CD14-positive monocyte (primary cell): ENCODE measurements at regions not wholly inside any gene's neighbourhood (a gene's known extent, or its start where the extent isn't known, plus 50 kb on each side); places are given as distances from the start of the nearest gene placed in this dataset.

Experiments
- DNase-seq, 3 donors: peaks; one replicate each; pipeline ENCODE4 v3.0.0-alpha.2; 2011 to 2022
- H2AFZ ChIP-seq: 2 replicates; pipeline ENCODE4 v1.6.0; 2012; ENCODE audit warnings: mild to moderate bottlenecking, low read depth, low read length, inconsistent platforms; ENCODE audit not compliant: insufficient read depth, poor library complexity, severe bottlenecking
- H3K27ac ChIP-seq, 2 donors: 1 replicate in 1 of 2; 2 replicates in 1 of 2; pipeline ENCODE4 v1.5.1; 2012 to 2013; ENCODE audit warnings: low read length in 2 of 2, control low read depth in 1 of 2, inconsistent platforms in 1 of 2, low read depth in 1 of 2, mild to moderate bottlenecking in 1 of 2
- H3K27me3 ChIP-seq, 2 donors: one replicate each; pipeline versions ENCODE4 v1.6.0 to v1.6.1; 2011 to 2013; ENCODE audit warnings: low read length in 2 of 2; ENCODE audit not compliant: control insufficient read depth in 2 of 2, insufficient read depth in 2 of 2
- H3K36me3 ChIP-seq, 2 donors: replicated peaks in 1 of 2; 1 replicate in 1 of 2; 2 replicates in 1 of 2; pipeline versions ENCODE4 v1.5.1 to v1.6.1; 2012 to 2013; ENCODE audit warnings: low read length in 2 of 2, control low read depth in 1 of 2, inconsistent platforms in 1 of 2, mild to moderate bottlenecking in 1 of 2; ENCODE audit not compliant: insufficient read depth in 2 of 2, control insufficient read depth in 1 of 2
- H3K4me1 ChIP-seq, 2 donors: 1 replicate in 1 of 2; 2 replicates in 1 of 2; pipeline versions ENCODE4 v1.5.1 to v1.6.1; 2012 to 2013; ENCODE audit warnings: low read length in 2 of 2, control low read depth in 1 of 2, inconsistent platforms in 1 of 2, mild to moderate bottlenecking in 1 of 2, moderate library complexity in 1 of 2; ENCODE audit not compliant: insufficient read depth in 2 of 2, control insufficient read depth in 1 of 2
- H3K4me2 ChIP-seq: replicated peaks from 2 replicates; pipeline ENCODE3; 2012; ENCODE audit warnings: low read length, moderate library complexity, mild to moderate bottlenecking; ENCODE audit not compliant: poor library complexity, severe bottlenecking; ENCODE audit errors: extremely low read depth
- H3K4me3 ChIP-seq, 3 experiments: fragments of 200-600 bp in 1 of 3; sonication (generic) in 1 of 3; replicated peaks in 1 of 3; 1 replicate in 2 of 3; 2 replicates in 1 of 3; pipeline ENCODE4 v1.5.1; 2011 to 2013; ENCODE audit warnings: low read length in 3 of 3, mild to moderate bottlenecking in 3 of 3, control low read depth in 2 of 3, low read depth in 2 of 3, inconsistent platforms in 1 of 3, moderate library complexity in 1 of 3
- H3K79me2 ChIP-seq: 2 replicates; pipeline ENCODE4 v1.6.0; 2012; ENCODE audit warnings: mild to moderate bottlenecking, control low read depth, inconsistent platforms, low read length, moderate library complexity; ENCODE audit not compliant: insufficient read depth
- H3K9ac ChIP-seq: 2 replicates; pipeline ENCODE4 v1.6.0; 2017; ENCODE audit warnings: low read length, mild to moderate bottlenecking; ENCODE audit not compliant: insufficient read depth, poor library complexity, severe bottlenecking
- H3K9me3 ChIP-seq, 2 donors: replicated peaks in 1 of 2; 1 replicate in 1 of 2; 2 replicates in 1 of 2; pipeline versions ENCODE4 v1.5.1 to v1.6.1; 2012 to 2013; ENCODE audit warnings: low read length in 2 of 2, control low read depth in 1 of 2; ENCODE audit not compliant: control insufficient read depth in 1 of 2, insufficient read depth in 1 of 2
- H4K20me1 ChIP-seq: 2 replicates; pipeline ENCODE4 v1.6.0; 2012; ENCODE audit warnings: mild to moderate bottlenecking, low read length, control low read depth, moderate library complexity; ENCODE audit not compliant: insufficient read depth
- H3K27ac Mint-ChIP-seq, 7 donors: one replicate each; pipeline ENCODE4 v1.8.0; 2020; ENCODE audit warnings: mild to moderate bottlenecking in 7 of 7, mixed read lengths in 7 of 7, moderate library complexity in 6 of 7, inconsistent platforms in 2 of 7
- H3K27me3 Mint-ChIP-seq, 3 donors: one replicate each; pipeline ENCODE4 v1.8.0; 2021 to 2022; ENCODE audit warnings: low read depth in 3 of 3, mild to moderate bottlenecking in 3 of 3, mixed read lengths in 3 of 3, moderate library complexity in 3 of 3, inconsistent platforms in 1 of 3
- H3K36me3 Mint-ChIP-seq, 2 donors: one replicate each; pipeline ENCODE4 v1.8.0; 2020; ENCODE audit warnings: mixed read lengths in 2 of 2, inconsistent platforms in 1 of 2, mild to moderate bottlenecking in 1 of 2
- H3K4me1 Mint-ChIP-seq: one replicate; pipeline ENCODE4 v1.8.0; 2020; ENCODE audit warnings: mild to moderate bottlenecking, mixed read lengths
- H3K4me3 Mint-ChIP-seq, 2 donors: one replicate each; pipeline ENCODE4 v1.8.0; 2020; ENCODE audit warnings: mild to moderate bottlenecking in 2 of 2, mixed read lengths in 2 of 2, moderate library complexity in 1 of 2
- H3K9me3 Mint-ChIP-seq, 7 donors: one replicate each; pipeline ENCODE4 v1.8.0; 2020 to 2022; ENCODE audit warnings: mixed read lengths in 7 of 7, mild to moderate bottlenecking in 6 of 7, moderate library complexity in 6 of 7, inconsistent platforms in 2 of 7
- WGBS: methylation state at CpG from one replicate; pipeline ENCODE4 v1.1.5; 2013; ENCODE audit warnings: missing lambda C conversion rate; ENCODE audit not compliant: insufficient coverage; 5-methylcytosine and 5-hydroxymethylcytosine counted together
- intact Hi-C, 2 donors: fragments of 100-400 bp; cut with micrococcal nuclease; formaldehyde crosslinking; loops; one replicate each; pipeline versions ENCODE4 v1.15.0 to v1.15.1; 2023
- TF ChIP-seq, protein P1 (sequence below): fragments of 200-600 bp; IDR thresholded peaks from one replicate; pipeline ENCODE4 v1.8.0; 2022; ENCODE audit warnings: antibody characterized with exemption, mild to moderate bottlenecking

DNA sequence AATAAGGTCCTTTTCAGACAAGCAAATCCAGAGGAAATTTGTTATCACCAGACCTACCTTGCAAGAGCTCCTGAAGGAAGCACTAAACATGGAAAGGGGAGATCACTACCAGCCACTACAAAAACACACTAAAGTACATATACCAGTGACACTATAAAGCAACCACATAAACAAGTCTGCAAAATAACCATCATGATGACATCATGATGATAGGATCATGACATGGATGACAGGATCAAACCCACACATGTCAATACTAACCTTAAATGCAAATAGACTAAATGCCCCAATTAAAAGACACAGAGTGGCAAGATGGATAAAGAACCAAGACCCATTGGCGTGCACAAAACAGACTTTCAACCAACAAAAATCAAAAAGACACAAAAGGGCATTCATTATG is 688.8 kb upstream of the NR5A2 start:
- Mint-ChIP-seq H3K4me1 (no peaks in the 10 kb centered on the region), H3K4me3 (no peak overlapping the region), H3K27ac (no peak overlapping the region), H3K36me3 (no peaks in the 10 kb centered on the region), H3K27me3 (peaks cover 0 to 2% (median 0%) of the 10 kb centered on the region in 3 donors), H3K9me3 (peaks cover 0 to 7% (median 2%) of the 10 kb centered on the region in 7 donors)
- 100% methylated on average over 1 of the region's 1 CpG for WGBS
- H2AFZ ChIP-seq = no peak overlapping the region
- H3K27ac ChIP-seq = no peak overlapping the region
- no peaks in the 10 kb centered on the region for H3K27me3 ChIP-seq
- no peak for DNase-seq
- no peak overlapping the region for H3K9ac ChIP-seq
- no peaks in the 10 kb centered on the region for H3K36me3 ChIP-seq
- H3K9me3 ChIP-seq = no peaks in the 10 kb centered on the region
- TF ChIP-seq, protein P1, sequence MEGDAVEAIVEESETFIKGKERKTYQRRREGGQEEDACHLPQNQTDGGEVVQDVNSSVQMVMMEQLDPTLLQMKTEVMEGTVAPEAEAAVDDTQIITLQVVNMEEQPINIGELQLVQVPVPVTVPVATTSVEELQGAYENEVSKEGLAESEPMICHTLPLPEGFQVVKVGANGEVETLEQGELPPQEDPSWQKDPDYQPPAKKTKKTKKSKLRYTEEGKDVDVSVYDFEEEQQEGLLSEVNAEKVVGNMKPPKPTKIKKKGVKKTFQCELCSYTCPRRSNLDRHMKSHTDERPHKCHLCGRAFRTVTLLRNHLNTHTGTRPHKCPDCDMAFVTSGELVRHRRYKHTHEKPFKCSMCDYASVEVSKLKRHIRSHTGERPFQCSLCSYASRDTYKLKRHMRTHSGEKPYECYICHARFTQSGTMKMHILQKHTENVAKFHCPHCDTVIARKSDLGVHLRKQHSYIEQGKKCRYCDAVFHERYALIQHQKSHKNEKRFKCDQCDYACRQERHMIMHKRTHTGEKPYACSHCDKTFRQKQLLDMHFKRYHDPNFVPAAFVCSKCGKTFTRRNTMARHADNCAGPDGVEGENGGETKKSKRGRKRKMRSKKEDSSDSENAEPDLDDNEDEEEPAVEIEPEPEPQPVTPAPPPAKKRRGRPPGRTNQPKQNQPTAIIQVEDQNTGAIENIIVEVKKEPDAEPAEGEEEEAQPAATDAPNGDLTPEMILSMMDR = no peak
- H3K4me3 ChIP-seq = no peak overlapping the region
- no peaks in the 10 kb centered on the region for H3K4me1 ChIP-seq
- no peak overlapping the region for H3K4me2 ChIP-seq
- no peaks in the 10 kb centered on the region for H3K79me2 ChIP-seq
- no peaks in the 10 kb centered on the region for H4K20me1 ChIP-seq
- intact Hi-C loops = no loop called here

DNA sequence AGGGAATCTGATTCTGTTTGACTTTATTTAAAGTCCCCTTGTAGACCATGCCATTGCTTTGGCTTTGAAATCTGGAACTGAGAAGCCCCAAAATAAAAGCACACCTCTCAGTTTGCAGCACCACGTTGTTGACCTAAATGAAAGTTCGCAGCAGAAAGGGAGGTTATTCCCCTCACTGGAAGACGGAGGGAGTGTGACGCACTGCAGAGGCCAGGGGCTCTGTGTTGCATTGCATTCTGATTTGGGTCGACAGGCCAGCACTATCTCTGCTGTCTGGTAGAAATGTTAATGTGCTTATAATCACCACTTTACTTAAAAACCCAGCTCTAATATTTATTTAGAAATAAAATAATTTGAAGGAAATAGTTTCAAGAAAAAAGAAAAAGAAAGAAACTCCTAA is 675.2 kb upstream of the NR5A2 start:
- Mint-ChIP-seq H3K4me3 (no peak overlapping the region), H3K36me3 (no peaks in the 10 kb centered on the region), H3K27ac (no peak overlapping the region), H3K4me1 (no peaks in the 10 kb centered on the region), H3K27me3 (no peaks in the 10 kb centered on the region), H3K9me3 (peaks cover 0 to 22% (median 17%) of the 10 kb centered on the region in 7 donors)
- Histone ChIP-seq H3K4me3 (no peak overlapping the region), H3K9me3 (peaks cover 0 to 13% of the 10 kb centered on the region in 2 donors), H3K79me2 (no peaks in the 10 kb centered on the region), H4K20me1 (no peaks in the 10 kb centered on the region), H3K4me2 (no peak overlapping the region), H3K27ac (no peak overlapping the region), H3K4me1 (no peaks in the 10 kb centered on the region), H3K27me3 (no peaks in the 10 kb centered on the region), H3K36me3 (no peaks in the 10 kb centered on the region), H3K9ac (no peak overlapping the region), H2AFZ (no peak overlapping the region)
- DNase-seq = no peak
- intact Hi-C loops = no loop called here
- TF ChIP-seq, protein P1 = no peak
- WGBS = no CpG with 5 or more reads among the region's 5 CpGs
